ENCODE measurements at regions not wholly inside any gene's neighbourhood (a gene's known extent, or its start where the extent isn't known, plus 50 kb on each side); places are given as distances from the start of the nearest gene placed in this dataset.

GRCh38 chr11:103737747-103738146, 298.7 kb upstream of the DDI1 start:
- TF ChIP-seq SUZ12 (IDR thresholded peaks at IDR 0.05) (no peak), FOXA1 (IDR thresholded peaks at IDR 0.05) (no peak), HDGF (IDR thresholded peaks at IDR 0.05; ENCODE audit: borderline replicate concordance) (no peak), ZNF384 (IDR thresholded peaks at IDR 0.05) (no peak), ARNT (IDR thresholded peaks at IDR 0.05) (no peak), SP1 (IDR thresholded peaks at IDR 0.05) (no peak), FOXM1 (IDR thresholded peaks at IDR 0.05; ENCODE audit: borderline replicate concordance) (no peak)
